ENCODE measurements at regions not wholly inside any gene's neighbourhood (a gene's known extent, or its start where the extent isn't known, plus 50 kb on each side); places are given as distances from the start of the nearest gene placed in this dataset.
A peak's percentile ranks its signal among the peaks of the same experiment; 100 is the strongest.

- no peak for DNase-seq
These were observed 711.7 kb downstream of the SORCS3 start for GRCh38 chr10:105352827-105353226.

DNA sequence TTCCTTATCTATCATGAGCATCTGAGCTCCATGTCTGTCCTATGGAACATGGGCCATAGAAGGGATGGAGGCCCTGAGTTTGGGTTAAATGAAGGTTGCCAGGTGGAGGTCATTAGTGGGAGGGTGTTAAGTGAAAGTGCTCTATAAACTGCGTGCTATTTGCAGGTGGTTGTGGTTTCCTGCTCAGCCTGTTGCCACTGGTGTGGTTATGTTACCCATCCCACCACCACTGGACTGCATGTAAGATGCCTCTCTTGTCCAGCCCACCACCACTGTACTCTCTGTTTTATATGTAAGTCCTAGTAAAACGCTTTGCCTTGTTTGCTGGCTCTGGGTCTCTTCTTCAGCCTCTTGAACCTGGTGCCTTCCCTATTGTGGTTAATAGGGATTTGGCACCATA, 711.2 kb downstream of the SORCS3 start:
- DNase-seq = no peak

DNA sequence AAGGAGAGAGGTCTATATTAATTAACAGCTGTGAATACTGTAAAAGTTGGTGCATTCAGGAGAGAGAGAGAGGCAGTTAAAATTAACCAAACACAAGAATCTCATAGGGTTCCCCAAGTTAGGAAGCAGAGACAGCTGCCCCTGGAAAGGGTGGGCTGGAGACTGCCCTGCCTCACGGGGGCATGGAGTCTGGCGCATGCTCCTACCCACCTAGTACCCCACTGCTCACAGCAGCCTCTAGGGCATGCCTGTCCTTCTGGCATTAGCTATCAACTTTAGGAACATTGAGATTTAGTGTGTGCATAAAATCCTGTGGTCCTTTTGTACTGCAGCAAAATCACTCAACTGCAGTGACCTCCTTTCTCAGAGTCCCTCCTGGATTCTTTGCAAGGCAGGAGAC, 710.1 kb downstream of the SORCS3 start:
- no peak for DNase-seq

GRCh38 chr10:105347487-105347886, 706.4 kb downstream of the SORCS3 start:
- no peak for DNase-seq

GRCh38 chr10:105342606-105343005, 701.5 kb downstream of the SORCS3 start:
- DNase-seq = no peak

- no peak for DNase-seq
These were observed 698.6 kb downstream of the SORCS3 start for GRCh38 chr10:105339669-105340068.

- peak; percentile 83 for DNase-seq
These were observed 687.5 kb downstream of the SORCS3 start for GRCh38 chr10:105328503-105329133.

Small RNA genes in the stretch of these regions (small RNA-seq; reads per million reads assigned to genes)
- 0.05 reads per million for gene RNU6-463P (ENCODE audit: low replicate concordance)
